NCI-H1105 treated with DMSO at 0.1 percent for 48 hours (cell line): ENCODE measurements at regions not wholly inside any gene's neighbourhood (a gene's known extent, or its start where the extent isn't known, plus 50 kb on each side); places are given as distances from the start of the nearest gene placed in this dataset.
"Not testable (repeated sequence)": the region's sequence is repeated elsewhere in the genome, so short reads cannot be mapped to it uniquely, and the experiment has no call there.

Experiments used
- DNase-seq: peaks from one replicate; lab custom pipeline; 2025; lab: John Stamatoyannopoulos, UW

- no peak for DNase-seq
These were observed 81.1 kb upstream of the SPRY4 start for GRCh38 chr5:142405814-142406395.

GRCh38 chr5:142405023-142405422 is 80.2 kb upstream of the SPRY4 start:
- no peak for DNase-seq

- no peak for DNase-seq
These were observed 79.2 kb upstream of the SPRY4 start for GRCh38 chr5:142404046-142404477.

- DNase-seq: no peak
These were observed 78.8 kb upstream of the SPRY4 start for GRCh38 chr5:142403583-142403982.

GRCh38 chr5:142402752-142403318 is 78.0 kb upstream of the SPRY4 start:
- no peak for DNase-seq

GRCh38 chr5:142400415-142400814 is 75.6 kb upstream of the SPRY4 start:
- no peak for DNase-seq

- no peak for DNase-seq
These were observed 75.1 kb upstream of the SPRY4 start for GRCh38 chr5:142399891-142400290.

GRCh38 chr5:142398730-142399055 is 73.9 kb upstream of the SPRY4 start:
- DNase-seq: no peak

- DNase-seq: not testable (repeated sequence)
These were observed 73.3 kb upstream of the SPRY4 start for GRCh38 chr5:142398011-142398729.

GRCh38 chr5:142397178-142397577 is 72.4 kb upstream of the SPRY4 start:
- no peak for DNase-seq

- DNase-seq: no peak
These were observed 71.7 kb upstream of the SPRY4 start for GRCh38 chr5:142396436-142397038.

GRCh38 chr5:142395334-142395733 is 70.5 kb upstream of the SPRY4 start:
- no peak for DNase-seq

GRCh38 chr5:142391058-142391845 is 66.4 kb upstream of the SPRY4 start:
- no peak for DNase-seq

GRCh38 chr5:142390334-142390733 is 65.5 kb upstream of the SPRY4 start:
- no peak for DNase-seq

GRCh38 chr5:142388696-142389095 is 63.9 kb upstream of the SPRY4 start:
- DNase-seq: no peak

- no peak for DNase-seq
These were observed 62.3 kb upstream of the SPRY4 start for GRCh38 chr5:142387024-142387682.

GRCh38 chr5:142386137-142387023 is 61.6 kb upstream of the SPRY4 start:
- DNase-seq: no peak

- no peak for DNase-seq
These were observed 60.4 kb upstream of the SPRY4 start for GRCh38 chr5:142385194-142385593.

- no peak for DNase-seq
These were observed 59.2 kb upstream of the SPRY4 start for GRCh38 chr5:142384014-142384413.

GRCh38 chr5:142382186-142382585 is 57.4 kb upstream of the SPRY4 start:
- DNase-seq: no peak
